Epithelial cell of proximal tubule (primary cell): ENCODE measurements at regions not wholly inside any gene's neighbourhood (a gene's known extent, or its start where the extent isn't known, plus 50 kb on each side); places are given as distances from the start of the nearest gene placed in this dataset.
"Not testable (repeated sequence)": the region's sequence is repeated elsewhere in the genome, so short reads cannot be mapped to it uniquely, and the experiment has no call there.

Experiments
- DNase-seq: peaks from one replicate; pipeline ENCODE4 v3.0.0-alpha.2; 2011; ENCODE audit warnings: low read depth
- H3K4me3 ChIP-seq: 2 replicates; pipeline ENCODE4 v1.5.1; 2011; ENCODE audit warnings: low read depth, mild to moderate bottlenecking, low read length
- TF ChIP-seq, protein P1 (sequence below): conservative IDR thresholded peaks from 2 replicates; pipeline ENCODE4 v1.5.1; 2012; ENCODE audit warnings: low read depth, mild to moderate bottlenecking, low read length

DNA sequence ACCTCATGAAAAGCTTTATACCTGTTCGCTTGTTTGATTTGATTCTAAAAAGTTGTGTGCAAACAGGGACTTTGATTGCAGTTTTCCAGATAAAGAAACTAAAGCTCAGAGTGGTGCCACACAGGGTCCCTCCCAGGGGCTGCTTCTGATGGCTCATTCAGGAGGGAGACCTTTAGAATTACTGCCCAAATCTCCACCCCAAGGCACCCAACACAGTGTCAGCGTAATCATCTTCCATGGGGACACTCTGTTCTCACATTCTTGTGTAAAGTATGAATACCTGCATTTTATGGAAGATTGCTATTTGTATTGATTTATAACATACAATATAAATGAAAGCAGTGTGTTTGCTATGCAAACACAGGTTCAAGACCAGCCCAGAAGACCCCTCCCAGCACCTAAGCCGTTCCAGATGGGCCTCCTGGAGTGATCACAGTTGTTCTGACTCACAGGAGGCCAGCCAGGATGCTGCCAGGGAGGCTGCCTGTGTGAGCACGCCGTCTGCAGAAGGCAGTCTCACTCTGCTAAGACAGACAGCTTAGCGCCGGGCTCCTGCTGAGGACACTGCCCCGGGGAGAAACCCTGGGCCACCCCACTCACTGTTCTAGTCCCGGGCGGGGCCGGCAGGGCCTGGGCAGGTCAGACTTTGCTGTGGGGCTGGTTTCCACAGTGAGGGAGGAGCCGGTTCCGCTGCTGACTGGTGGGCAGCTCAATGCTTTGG, 185.6 kb downstream of the FAM43A start:
- DNase-seq, result no peak
- TF ChIP-seq, protein P1, sequence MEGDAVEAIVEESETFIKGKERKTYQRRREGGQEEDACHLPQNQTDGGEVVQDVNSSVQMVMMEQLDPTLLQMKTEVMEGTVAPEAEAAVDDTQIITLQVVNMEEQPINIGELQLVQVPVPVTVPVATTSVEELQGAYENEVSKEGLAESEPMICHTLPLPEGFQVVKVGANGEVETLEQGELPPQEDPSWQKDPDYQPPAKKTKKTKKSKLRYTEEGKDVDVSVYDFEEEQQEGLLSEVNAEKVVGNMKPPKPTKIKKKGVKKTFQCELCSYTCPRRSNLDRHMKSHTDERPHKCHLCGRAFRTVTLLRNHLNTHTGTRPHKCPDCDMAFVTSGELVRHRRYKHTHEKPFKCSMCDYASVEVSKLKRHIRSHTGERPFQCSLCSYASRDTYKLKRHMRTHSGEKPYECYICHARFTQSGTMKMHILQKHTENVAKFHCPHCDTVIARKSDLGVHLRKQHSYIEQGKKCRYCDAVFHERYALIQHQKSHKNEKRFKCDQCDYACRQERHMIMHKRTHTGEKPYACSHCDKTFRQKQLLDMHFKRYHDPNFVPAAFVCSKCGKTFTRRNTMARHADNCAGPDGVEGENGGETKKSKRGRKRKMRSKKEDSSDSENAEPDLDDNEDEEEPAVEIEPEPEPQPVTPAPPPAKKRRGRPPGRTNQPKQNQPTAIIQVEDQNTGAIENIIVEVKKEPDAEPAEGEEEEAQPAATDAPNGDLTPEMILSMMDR, result no peak
- H3K4me3 ChIP-seq, result no peak overlapping the region

DNA sequence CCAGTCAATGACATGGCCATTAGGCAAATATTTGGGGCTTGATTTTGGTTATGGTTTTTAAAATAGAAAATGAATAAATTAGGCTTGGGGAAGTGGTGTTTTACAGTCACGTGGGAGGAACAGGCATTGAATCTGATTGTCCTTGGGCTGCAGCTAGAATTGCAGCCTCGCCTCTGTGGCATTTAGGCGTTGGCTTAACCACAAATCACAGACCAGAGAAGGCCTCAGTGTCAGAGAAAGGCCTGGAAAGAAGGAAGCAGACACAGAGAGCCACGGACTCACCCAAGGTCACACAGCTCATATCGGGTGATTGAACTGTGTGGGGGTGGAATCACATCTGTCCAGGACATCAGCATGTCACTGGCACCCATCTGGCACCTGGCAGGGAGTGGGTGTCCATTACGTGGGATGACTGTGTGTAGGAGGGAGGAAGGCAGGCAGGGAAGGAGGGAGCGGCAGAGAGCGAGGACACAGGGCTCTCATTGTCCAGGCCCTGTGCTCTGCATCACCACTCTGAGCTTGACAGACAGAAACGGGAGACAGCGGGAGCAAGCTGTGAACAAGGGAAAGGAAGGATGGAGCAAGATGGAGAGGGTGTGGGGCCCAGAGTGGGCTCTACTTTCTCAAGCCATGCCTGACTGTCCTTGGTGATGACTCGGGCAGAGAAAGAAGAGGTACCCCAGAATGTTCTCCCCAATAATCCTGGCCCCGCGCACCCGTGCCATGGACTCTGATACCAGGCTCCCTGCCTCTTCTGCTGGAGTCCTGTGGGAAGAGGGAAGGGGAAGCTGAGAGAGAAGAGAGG, 186.4 kb downstream of the FAM43A start:
- no peak overlapping the region for H3K4me3 ChIP-seq
- TF ChIP-seq, protein P1, result no peak
- no peak for DNase-seq

DNA sequence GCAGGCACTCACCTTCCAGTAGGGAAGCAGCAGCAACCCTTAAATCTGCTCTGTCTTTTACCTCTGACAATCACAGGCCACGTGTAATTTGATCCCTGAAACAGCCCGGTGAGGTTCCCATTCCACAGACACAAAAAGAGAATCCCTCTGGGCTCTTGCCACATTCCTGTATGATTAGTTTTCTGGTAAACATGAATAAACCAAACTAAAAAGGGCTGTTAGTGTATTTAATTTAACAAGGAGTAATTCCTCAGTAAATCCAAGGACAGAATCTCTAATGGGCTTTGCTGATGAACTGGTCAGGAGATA, 186.9 kb downstream of the FAM43A start:
- H3K4me3 ChIP-seq, result no peak overlapping the region
- TF ChIP-seq, protein P1, result no peak
- DNase-seq, result no peak

DNA sequence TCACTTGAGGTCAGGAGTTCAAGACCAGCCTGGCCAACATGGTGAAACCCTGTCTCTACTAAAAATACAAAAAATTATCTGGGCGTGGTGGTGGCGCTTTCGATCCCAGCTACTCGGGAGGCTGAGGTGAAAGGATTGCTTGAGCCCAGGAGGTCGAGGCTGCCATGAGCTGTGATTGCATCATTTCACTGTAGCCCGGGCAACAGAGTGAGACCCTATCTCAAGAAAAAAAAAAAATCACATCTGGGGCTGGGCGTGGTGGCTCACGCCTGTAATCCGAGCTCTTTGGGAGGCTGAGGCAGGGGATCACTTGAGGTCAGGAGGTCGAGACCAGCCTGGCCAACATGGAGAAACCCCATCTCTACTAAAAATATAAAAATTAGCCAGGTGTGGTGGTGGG, 187.8 kb downstream of the FAM43A start:
- not testable (repeated sequence) for DNase-seq, H3K4me3 ChIP-seq

DNA sequence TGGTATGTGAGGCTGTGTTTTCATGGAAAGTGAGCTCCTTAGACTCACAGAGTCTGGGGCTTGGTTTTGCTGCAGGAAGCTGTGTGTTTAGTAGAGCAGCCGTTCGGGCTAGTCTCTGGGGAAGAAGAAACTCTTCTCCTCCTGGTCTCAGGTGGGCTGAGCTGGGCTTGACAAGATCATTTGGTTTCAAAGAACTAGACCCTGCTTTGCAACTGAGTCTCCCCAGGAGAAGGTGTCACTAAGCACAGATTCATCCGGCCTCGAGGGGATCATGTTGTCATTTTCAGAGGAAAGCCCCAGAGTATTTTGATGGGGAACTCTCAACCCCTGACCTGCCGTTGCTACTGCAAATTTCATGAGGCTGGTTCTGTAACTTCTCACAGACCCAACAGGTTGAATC, 188.5 kb downstream of the FAM43A start:
- TF ChIP-seq, protein P1, result no peak
- H3K4me3 ChIP-seq, result no peak overlapping the region
- no peak for DNase-seq

DNA sequence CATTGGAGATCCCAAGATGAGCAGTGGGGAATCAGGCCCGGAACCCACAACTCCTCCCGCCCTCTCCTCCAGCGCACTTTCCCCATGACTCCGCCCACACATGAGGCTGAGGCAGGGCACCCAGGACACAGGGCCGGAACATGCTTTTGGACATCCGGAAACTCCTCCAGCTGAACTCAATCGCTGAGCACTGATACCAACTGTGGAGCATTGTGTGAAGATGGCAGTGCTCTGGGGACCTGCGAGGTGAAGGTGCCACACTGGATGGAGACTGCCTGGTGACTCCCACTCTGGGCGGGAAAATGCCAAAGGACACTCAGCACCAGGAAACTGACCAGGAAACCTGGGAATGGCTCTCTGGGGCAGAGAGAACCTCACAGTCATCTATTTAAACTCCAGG, 189.1 kb downstream of the FAM43A start:
- TF ChIP-seq, protein P1, result no peak
- H3K4me3 ChIP-seq, result no peak overlapping the region
- no peak for DNase-seq

DNA sequence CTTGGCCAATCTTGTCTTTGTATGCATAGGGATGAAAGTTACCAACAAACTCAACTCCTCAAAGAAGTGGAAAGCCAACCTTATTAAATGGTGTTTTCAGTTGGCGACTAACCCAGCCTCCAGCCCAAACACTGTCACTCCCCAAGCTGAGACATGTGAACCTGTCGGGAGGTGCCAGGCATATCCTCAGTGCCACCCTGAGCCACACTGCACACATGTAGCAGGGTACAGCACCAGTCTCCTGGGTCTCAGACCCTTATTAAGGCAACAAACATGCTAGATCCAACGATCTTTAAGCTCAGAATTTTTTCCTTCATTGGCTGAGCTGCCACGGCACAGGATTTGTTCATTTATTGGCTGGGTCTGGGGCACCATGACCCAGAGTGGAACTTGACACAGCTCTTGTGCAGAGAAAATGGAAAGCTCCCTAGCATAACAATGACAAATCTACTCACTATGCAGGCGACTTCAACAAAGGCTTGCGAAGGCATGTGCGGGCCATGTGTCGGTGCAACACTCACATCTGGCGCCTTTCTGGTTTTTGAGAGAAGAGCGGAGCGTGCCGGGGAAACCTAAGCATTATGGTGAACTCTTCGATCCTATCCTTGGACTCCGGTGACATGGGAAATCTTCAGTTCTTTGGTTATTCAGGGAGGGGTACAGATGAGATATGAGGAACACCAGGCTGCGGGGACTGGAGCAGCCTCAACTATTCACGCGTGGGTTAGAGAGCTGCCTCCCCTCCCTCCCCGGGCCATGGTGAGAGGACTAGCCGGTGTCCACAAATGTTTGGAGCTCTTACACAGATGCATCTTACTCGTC, 190.1 kb downstream of the FAM43A start:
- no peak for DNase-seq
- TF ChIP-seq, protein P1, result no peak
- H3K4me3 ChIP-seq, result no peak overlapping the region
